HG03196 (cell line): ENCODE measurements at regions not wholly inside any gene's neighbourhood (a gene's known extent, or its start where the extent isn't known, plus 50 kb on each side); places are given as distances from the start of the nearest gene placed in this dataset.

Experiments used
- ATAC-seq: cut with Tn5 transposase; IDR thresholded peaks from one replicate; pipeline ENCODE4 v1.9.1; 2021; ENCODE audit not compliant: unreplicated experiment

DNA sequence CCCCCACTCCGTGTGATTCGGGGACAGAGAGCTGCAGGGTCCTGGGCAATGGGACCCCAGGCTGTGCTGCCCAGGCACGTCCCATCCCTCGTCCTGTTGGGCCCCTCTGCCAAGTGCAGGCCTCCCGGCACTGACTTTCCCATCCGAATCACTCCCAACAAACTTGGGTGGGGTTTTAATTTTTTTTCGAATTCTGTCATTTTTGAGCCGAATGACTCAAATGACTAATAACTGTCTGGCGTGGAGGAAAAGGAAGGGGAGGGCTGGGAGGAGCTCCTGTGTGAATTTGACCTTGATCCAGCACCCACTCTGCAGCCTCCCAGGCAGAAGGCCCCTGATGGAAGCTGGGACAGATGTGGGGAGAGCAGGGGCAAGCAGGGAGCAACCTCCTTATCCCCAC lies 1173.2 kb downstream of the BRD1 start:
- ATAC-seq = no peak

DNA sequence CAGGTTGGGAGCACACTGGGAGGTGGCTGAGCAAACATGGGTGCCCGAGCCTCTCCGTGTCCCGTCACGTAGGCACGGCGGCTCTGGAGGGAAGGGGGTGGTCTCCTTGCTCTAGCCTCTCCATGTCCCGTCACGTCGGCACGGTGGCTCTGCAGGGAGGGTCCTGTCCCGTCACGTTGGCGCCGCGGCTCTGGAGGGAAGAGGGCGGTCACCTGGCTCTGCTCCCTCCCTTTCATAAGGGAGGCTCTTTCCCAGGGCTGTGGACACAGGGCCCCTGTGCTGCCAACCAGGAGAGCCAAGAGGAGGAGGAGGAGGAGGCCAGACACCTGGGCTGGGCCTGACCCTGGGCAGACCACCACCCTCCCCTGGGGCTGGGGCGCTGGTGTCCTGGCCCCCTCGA lies 1173.7 kb downstream of the BRD1 start:
- ATAC-seq = no peak

DNA sequence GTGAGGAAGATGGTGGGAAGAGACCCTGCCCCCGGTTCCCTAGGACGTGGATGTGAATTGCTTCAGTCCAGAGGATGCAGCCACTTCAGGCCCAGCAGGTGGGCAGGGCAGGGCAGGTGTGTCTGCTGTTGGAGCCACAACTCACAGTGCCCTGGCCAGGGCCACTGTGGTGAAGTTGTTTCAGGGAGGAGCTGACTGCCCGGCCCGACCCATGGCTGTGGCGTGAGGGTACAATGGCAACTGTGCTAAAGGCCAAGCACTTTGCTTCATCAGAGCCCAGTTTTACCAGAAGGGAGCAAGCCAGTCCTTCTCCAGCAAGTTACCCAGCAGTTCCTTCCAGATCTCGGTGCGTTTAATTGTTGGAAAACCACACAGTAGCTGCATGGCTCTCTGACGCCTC lies 1174.4 kb downstream of the BRD1 start:
- ATAC-seq = no peak

DNA sequence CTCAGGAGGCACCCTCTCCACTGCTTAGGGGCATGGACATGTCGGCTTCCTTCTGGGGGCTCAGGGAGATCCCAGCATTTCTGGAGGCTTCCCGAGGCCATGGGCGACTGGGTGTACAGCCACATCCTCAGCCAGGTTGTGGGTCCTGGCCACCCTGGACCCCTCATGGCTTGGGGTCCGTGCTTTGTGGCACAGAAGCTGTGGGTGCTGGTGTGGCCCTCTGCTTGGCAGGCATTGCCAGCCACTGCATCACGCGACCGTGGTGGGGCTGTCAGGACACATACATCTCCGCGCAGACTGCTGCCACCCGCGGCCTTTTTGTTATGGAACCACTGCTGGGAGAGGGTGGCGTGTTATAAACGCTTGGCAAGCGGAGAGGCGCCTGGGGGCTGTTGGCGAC lies 1174.9 kb downstream of the BRD1 start:
- no peak for ATAC-seq

DNA sequence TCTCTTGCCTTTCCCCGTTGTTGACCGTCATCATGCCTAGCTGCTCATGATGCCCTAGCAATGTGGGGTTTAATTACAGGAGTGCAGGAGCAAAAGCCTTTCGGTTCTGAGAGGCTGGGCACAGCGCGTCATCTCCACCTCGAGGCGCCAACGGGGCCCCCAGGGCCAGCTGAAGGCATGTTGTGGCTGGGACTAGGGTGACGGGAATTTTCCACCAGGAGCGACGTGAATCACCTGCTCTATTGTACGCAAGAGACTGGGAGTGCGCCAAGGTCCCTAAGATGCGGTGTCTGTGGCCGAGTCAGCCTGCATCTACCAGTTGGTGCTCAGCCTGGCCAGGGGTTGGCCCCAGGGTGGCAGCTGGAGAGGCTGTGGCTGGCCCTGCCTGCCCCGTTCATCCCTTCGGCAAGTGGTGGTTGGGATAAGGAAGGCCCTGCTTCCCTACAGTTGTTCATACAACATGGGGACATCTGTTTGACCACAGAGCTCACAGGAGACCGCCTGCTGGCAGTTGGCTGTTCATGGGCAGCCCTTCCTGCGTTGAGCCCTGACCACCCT lies 1175.6 kb downstream of the BRD1 start:
- no peak for ATAC-seq

DNA sequence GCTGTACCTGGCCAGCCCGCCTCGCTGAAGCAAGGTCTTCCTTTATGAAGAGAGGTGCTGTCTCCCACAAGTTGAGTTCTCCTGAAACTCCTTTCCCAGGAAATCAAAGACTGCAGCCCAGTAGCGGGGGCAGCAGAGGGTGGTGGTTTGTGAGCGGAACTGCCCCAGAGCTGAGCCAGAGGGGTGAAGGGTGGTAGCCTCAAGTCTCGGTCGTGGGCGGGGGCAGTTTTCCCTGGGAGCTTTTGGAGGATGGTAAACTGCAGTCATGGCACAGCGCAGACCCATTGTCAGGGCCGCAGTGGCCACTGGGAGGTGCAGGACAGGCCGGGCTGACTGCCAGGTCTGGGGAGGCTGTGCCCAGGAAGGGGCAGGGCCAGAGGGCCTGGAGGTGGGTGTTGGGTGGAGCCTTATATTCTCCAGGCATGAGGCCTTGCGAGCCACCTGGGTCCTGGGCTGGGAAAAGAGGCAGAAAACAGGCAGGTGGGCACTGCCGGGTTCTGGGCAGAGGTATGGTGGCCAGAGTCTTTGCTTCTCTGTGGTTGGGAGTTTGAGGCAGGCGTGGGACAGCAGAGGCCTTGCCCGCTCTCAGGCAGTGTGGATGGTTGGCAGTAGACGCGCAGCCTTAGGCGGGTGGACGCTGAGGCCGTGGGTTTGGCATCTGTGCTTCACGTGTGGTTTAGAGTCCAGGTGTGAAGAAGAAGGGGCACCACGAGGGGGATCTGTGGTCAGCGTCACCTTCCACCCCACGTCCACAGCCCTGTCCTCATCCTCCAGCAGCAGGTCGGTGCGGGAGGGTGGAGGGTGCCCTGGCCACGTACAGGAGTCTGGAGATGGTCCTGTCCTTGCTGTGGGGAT lies 1176.4 kb downstream of the BRD1 start:
- no peak for ATAC-seq

DNA sequence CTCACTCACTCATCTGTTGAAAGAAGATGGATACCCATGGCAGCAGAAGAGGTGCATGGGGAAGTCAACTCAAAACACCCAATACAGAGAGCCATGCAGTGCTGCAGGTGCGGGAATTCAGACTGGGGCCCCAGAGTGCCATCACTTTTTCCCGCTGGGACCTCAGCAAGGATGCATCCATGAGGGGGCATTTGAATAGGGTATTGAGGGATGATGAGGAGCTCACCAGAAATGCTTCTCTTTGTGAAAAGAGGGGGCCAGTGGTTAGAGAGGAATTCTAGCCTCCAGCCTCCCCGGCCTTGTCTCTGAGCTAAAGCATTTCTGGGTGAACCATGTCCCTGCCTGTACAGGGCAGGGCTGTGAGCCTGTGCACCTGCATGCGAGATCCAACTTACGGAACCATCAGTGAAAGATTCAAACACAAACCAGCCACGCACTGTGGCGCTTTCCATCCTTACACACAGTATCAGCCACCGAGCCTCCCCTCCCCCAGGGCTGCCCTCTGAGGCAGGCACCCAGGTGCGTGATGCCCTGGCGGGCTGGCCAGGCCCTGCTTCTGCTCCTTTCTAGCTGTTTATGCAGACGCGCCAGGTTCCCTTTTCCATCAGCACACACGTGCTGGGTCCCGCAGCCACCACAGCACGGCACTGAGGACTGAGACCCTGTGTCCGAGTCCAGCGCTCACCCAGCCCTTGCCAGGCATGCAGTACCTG lies 1177.2 kb downstream of the BRD1 start:
- ATAC-seq = no peak

DNA sequence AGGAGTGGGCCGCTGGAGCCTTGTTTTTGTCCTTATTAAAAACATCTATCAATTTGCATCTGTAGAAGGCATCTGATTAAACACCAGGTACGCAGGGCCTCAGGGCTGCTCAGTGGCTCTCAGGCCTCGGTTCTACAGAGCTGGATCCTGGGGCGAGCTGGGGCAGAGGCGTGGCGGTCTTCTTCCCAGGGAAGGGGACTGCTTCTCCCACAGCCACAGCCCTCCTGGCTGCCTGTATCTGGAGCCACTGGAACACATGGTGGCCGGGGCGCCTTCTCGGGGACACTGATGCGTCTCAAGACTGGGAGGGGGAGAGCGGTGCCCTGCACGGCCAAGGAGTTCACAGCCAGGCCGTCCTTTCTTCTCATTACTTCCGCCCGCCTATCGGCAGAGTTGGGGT lies 1178.2 kb downstream of the BRD1 start:
- ATAC-seq = no peak

DNA sequence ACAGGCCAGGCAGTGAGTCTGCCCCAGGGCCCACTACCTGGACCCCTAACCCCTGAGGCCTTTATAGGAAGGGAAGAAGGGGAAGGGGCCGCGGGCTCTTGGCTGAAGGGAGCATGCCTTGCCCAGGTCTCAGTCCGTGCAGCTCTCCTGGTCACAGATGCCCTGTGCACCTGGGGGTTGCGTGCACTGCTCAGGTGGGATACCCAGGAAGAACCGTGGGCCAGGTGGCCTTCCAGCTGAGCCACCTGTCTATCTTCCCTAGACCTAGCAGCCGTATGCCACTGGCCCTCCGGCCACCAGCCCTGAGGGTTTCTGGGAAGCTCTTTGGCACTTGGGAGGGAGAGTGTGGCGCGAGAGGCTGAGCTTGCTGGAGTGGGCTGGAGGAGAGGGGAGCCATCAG lies 1178.6 kb downstream of the BRD1 start:
- ATAC-seq = no peak

DNA sequence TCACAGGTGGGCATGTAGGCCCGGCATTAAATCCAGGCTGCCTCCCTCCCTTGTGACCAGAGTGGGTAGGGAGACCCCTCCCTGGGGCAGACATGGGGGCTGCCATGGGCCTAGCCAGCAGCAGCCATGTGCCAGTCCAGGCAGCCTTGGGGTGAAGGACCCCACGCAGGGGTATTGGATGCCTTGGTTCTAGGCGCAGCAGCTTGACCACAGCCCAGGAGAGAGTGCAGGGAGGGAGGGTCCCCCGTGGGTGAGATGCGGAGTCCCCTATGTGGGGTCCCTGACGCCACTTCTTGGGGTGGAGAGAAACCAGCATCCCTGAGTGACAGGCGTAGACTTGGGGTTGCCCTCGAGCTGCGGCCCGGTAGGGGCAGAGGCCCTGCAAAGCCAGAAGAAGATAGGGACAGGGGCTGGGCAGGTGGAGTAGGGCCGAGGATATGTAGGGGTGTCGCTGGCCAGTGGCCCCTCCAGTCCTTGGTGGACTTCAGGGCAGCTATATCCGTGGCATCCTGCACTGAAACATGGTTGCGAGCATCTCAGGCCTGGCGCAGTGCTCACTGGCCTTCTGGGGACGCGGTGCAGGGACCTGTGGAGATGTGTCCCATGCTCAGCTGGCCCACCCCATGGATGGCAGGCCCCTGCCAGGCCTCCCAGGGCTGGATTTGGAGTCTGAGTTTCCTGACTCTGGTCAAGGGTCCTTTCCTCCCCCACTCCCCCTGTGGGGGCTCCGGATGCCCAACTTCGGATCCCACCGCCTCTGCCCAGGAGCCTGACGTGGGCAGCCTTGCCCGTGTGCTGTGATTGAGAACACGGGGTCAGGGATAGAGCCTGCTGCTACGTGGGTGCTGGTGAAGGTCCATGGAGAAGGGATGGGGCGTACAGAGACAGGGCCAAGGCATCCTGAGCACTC lies 1179.8 kb downstream of the BRD1 start:
- no peak for ATAC-seq

DNA sequence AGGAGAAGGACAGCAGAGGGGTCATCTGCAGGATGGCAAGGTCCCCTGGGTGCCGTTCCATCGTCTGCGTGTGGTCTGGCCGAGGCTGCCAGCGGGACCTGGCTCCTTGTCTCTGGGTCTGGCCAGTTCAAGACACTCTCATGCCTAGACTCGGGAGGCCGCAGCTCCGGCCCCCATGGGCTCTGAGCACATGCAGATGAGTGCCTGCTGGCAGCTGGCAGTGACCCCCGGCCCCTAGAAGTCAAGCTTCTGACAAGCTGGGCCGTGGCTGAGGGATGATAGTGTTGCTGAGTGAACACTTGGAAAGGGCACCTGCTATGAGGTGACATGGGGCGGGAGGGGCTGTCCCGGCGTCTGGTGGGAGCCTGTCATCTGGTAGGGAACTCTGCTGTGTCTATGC lies 1180.6 kb downstream of the BRD1 start:
- no peak for ATAC-seq

DNA sequence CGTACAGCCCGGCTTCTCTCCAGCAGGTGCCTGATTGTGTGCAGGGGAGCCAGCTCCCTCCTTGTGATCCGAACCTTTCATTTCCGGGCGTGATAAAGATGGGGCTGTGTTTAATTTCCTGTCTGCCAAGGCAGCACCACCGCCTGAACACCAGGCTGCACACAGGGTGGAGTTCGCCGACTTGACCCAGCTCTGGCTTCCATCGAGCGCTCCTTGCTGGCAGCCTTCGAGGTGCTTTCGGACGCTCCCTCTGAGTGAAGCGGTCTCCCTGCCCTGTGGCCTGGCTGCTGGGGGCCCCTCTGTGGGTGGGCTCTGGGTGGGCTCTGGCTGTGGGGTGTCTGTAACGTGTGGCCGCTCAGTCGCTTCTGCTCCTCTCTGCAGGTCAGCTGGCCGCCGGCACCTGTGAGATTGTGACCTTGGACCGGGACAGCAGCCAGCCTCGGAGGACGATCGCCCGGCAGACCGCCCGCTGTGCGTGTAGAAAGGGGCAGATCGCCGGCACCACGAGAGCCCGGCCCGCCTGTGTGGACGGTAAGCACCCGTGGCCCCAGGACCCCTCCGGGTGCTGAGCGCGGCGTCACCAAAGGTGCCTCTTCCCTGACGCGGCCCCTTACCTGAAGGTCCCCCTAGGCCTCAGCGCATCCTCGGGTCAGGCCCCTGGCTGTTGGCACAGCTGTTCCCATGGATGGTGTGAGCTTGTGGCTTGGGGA lies 1181.3 kb downstream of the BRD1 start:
- ATAC-seq = no peak

DNA sequence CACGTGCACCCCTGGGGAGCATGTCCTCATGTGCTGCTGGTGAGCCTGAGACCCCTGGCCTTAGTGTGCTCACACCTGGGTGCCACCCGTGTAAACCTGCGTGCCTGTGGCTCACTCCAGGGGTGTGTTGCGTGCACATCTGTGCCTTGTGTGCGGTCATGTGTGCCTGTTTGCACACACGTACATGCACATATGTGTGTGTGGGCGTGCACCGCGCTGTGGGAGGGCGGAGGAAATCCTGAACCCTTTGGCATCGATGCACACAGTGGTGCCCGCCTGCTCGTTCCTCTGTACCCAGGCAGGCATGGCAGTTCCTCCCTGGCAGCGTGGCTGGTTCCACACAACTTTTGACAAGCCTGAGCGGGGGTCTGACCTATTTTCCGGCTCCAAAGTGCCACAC lies 1181.9 kb downstream of the BRD1 start:
- no peak for ATAC-seq

DNA sequence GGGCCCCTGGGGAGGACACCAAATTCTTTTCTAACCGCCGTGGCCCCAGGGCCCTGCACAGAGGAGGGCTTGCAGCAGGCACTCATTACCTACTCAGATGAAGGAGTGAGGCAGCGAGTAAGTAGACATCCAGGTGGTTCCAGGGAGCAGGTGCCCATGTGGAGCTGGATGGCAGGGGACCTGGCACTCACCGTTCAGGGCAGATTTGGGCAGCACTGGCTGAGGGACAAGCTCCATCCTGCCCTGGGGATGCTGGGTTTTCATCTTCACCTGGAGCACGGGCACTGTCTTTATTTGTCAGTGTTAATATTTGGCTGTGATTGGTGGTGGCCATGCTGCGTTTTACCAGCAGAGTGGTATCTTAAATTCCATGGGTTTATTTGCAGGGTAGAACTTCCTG lies 1182.7 kb downstream of the BRD1 start:
- ATAC-seq = no peak

DNA sequence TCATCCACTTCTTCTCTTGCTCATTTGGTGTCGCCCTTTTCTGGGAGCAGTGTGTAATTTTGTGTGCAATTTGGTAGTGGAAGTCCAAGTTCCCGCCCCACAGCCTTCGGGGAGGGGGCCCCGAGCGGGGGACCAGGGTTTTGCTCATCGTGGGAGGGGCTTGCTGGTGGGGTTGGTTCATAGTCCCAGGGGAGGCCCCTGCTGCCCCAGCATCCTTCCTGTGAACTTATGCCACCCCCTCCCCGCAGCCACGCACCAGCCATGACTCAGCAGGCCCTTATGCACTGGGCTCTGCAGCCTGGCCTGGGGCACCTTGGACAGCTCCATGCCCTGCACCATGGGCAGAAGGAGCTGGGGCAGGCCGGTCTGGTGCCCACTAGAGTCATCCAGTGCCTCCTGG lies 1183.6 kb downstream of the BRD1 start:
- no peak for ATAC-seq

DNA sequence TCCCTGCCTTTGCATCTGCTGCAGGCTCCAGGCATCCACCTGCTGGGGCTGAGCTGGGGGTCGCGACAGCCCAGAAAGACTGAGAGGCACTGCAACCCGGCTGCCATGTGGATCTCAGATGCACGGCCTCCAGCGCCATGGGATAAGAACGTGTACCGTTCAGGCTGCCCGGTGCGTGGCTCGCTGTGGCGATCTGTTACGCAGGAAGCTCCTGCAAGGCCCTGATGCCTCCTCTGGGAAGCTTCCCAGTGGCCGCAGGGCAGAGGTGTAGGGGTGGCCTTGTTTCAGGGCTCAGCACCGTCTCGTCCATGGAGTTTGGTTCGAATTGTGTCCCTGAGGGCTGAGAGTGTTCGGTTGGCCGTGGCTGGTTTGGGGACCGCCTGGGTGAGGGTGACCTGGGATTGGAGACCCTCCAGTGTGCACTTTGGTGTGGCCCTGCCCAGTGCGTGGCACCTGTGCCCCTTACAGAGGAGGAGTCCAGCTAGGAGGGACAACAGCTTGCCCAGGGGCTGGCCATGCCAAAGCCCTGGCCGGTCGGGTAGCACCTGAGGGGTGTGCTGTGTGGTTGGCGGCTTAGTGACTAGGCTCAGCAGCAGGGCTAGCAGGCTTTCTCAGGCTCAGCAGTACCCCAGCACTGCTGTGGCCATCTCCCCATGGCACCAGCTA lies 1184.5 kb downstream of the BRD1 start:
- no peak for ATAC-seq

DNA sequence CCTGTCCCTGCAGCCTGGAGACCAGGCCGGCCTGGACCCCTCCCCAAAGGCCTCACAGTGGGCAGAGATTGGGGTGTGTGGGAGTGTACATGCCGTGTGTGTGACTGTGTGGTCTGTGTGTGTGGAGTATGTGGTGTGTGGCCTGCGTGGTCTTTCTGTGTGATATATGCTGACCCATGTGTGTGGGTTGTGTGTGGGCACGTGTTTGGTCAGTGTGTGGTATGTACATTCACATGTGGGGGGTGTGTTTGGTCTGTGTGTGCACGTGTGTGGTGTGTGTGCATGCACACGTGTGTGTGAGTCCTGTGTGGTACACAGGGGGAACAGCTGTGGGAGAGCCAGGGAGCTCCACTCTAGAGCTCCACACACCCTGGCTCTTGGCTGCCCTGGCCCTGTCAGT lies 1185.1 kb downstream of the BRD1 start:
- no peak for ATAC-seq

DNA sequence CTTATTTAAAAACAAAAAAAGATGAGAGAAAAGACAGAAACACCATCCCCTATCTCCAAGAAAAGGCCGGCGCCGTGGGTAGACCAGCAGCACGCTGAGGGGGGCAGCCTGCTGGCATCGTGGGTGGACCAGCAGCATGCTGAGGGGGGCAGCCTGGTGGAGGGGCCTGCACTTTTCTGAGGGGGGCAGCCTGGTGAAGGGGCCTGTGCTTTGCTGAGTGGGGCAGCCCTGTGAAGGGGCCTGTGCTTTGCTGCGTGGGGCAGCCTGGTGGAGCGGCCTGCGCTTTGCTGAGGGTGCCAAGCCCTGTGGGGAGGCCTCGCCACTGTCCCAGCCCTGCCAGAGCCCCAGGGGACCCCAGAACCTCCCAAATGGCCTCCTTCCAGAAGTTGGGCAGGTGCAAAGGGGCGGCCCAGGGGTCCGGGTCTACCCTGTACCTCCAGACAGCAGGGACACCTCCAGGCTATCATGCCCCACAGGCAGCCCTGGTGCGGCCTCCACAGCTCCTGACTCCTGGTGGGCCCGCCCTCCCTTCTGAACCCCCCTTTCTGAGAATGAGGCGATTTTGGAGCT lies 1185.7 kb downstream of the BRD1 start:
- ATAC-seq = no peak

DNA sequence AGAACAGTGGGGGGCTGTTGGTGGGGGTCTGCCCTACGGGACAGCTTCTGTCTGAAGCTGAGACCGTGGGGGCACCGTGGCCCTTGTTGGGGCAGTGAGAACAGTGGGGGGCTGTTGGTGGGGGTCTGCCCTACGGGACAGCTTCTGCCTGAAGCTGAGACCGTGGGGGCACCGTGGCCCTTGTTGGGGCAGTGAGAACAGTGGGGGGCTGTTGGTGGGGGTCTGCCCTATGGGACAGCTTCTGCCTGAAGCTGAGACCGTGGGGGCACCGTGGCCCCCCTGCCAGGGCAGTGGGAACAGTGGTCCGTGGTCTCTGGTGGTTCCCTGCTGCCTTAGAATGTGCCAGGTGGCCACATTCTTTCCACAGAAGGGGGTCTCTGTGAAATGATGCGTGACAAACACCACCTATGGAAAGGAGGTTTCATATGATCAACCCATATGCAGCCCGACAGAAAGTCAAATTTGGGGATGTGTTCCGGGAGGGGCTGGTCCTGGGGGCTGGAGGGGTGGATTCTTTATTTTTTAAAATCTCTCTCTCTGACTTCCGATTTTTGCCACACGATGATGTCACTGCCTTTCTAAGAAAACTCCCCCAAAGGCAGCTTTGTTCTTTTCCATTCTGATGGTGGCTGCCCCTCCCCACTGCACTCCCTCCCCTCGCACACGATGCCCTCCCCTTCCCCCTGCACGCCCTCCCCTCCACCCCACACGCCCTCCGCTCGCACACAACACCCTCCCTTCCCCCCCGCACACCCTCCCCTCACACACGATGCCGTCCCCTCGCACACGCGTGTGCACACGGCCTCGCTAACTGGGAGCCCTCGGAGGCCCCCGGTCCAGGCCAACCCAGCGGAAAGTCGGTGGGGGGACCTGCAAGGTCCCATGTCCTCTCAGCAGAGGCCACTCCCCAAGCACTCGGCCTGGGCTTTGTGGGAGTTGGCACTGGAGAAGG lies 1186.5 kb downstream of the BRD1 start:
- ATAC-seq = no peak
